ENCODE measurements at regions not wholly inside any gene's neighbourhood (a gene's known extent, or its start where the extent isn't known, plus 50 kb on each side); places are given as distances from the start of the nearest gene placed in this dataset.

- ATAC-seq (no peak), DNase-seq (ENCODE audit: low read depth, low spot score) (no peak)
- no peak for TF ChIP-seq ZBTB33 (IDR thresholded peaks at IDR 0.05; ENCODE audit: extremely low read depth, insufficient replicate concordance, low read length)
- no peak for TF ChIP-seq POLR2A (IDR thresholded peaks at IDR 0.05; ENCODE audit: borderline replicate concordance, extremely low read depth, insufficient read depth, insufficient read length)
- no peak for TF ChIP-seq ZFX (IDR thresholded peaks at IDR 0.05)
- no peak for TF ChIP-seq ATF3 (IDR thresholded peaks at IDR 0.05)
- TF ChIP-seq YY1 (IDR thresholded peaks at IDR 0.05; ENCODE audit: extremely low read depth, insufficient replicate concordance, low read depth, low read length): no peak
- no peak for TF ChIP-seq ZNF274 (IDR thresholded peaks at IDR 0.05; ENCODE audit: low read depth, low read length)
- no peak for TF ChIP-seq JUND (IDR thresholded peaks at IDR 0.05)
- no peak for TF ChIP-seq CEBPB (IDR thresholded peaks at IDR 0.05; ENCODE audit: low read depth)
- TF ChIP-seq EZH2phosphoT487 (IDR thresholded peaks at IDR 0.05; ENCODE audit: borderline replicate concordance): no peak
- no peak for TF ChIP-seq RAD21 (IDR thresholded peaks at IDR 0.05; ENCODE audit: low read depth)
- TF ChIP-seq, protein P1, sequence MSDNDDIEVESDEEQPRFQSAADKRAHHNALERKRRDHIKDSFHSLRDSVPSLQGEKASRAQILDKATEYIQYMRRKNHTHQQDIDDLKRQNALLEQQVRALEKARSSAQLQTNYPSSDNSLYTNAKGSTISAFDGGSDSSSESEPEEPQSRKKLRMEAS (IDR thresholded peaks at IDR 0.05): no peak
- TF ChIP-seq SRF (IDR thresholded peaks at IDR 0.05; ENCODE audit: low read depth): no peak
- TF ChIP-seq, protein P2, sequence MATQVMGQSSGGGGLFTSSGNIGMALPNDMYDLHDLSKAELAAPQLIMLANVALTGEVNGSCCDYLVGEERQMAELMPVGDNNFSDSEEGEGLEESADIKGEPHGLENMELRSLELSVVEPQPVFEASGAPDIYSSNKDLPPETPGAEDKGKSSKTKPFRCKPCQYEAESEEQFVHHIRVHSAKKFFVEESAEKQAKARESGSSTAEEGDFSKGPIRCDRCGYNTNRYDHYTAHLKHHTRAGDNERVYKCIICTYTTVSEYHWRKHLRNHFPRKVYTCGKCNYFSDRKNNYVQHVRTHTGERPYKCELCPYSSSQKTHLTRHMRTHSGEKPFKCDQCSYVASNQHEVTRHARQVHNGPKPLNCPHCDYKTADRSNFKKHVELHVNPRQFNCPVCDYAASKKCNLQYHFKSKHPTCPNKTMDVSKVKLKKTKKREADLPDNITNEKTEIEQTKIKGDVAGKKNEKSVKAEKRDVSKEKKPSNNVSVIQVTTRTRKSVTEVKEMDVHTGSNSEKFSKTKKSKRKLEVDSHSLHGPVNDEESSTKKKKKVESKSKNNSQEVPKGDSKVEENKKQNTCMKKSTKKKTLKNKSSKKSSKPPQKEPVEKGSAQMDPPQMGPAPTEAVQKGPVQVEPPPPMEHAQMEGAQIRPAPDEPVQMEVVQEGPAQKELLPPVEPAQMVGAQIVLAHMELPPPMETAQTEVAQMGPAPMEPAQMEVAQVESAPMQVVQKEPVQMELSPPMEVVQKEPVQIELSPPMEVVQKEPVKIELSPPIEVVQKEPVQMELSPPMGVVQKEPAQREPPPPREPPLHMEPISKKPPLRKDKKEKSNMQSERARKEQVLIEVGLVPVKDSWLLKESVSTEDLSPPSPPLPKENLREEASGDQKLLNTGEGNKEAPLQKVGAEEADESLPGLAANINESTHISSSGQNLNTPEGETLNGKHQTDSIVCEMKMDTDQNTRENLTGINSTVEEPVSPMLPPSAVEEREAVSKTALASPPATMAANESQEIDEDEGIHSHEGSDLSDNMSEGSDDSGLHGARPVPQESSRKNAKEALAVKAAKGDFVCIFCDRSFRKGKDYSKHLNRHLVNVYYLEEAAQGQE (IDR thresholded peaks at IDR 0.05; ENCODE audit: low read depth): no peak
- TF ChIP-seq TCF7L2 (IDR thresholded peaks at IDR 0.05; ENCODE audit: borderline replicate concordance, extremely low read depth, insufficient read depth, insufficient read length): no peak
- TF ChIP-seq EZH2 (IDR thresholded peaks at IDR 0.05): no peak
- TF ChIP-seq EGR1 (IDR thresholded peaks at IDR 0.05; ENCODE audit: low read depth): no peak
- no peak for TF ChIP-seq ELF1 (IDR thresholded peaks at IDR 0.05; ENCODE audit: borderline replicate concordance, low read depth)
- TF ChIP-seq SIN3A (IDR thresholded peaks at IDR 0.05; ENCODE audit: low read depth): no peak
- no peak for TF ChIP-seq SP1 (IDR thresholded peaks at IDR 0.05; ENCODE audit: low read depth)
- TF ChIP-seq, protein P3, sequence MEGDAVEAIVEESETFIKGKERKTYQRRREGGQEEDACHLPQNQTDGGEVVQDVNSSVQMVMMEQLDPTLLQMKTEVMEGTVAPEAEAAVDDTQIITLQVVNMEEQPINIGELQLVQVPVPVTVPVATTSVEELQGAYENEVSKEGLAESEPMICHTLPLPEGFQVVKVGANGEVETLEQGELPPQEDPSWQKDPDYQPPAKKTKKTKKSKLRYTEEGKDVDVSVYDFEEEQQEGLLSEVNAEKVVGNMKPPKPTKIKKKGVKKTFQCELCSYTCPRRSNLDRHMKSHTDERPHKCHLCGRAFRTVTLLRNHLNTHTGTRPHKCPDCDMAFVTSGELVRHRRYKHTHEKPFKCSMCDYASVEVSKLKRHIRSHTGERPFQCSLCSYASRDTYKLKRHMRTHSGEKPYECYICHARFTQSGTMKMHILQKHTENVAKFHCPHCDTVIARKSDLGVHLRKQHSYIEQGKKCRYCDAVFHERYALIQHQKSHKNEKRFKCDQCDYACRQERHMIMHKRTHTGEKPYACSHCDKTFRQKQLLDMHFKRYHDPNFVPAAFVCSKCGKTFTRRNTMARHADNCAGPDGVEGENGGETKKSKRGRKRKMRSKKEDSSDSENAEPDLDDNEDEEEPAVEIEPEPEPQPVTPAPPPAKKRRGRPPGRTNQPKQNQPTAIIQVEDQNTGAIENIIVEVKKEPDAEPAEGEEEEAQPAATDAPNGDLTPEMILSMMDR (IDR thresholded peaks at IDR 0.05 in 2 of 3, conservative IDR thresholded peaks at IDR 0.05 in 1 of 3; ENCODE audit: borderline replicate concordance in 1 of 3, insufficient read depth in 1 of 3, low read depth in 2 of 3, low read length in 2 of 3): no peak
- no peaks in the 10 kb centered on the region for H3K79me2 ChIP-seq (ENCODE audit: insufficient read depth, low read length)
- H3K9ac ChIP-seq (ENCODE audit: low read length): no peak overlapping the region
- ChIA-PET POLR2A (no interaction called here), CTCF (no interaction called here), RAD21 (ENCODE audit: low non-redundant PET in 1 of 2, low total read pairs in 2 of 2, uncharacterized antibody in 2 of 2, unreplicated experiment in 2 of 2) (no interaction called here)
- no peak overlapping the region for H3K4me3 ChIP-seq (replicated peaks in 1 of 2; ENCODE audit: low read depth in 1 of 2, low read length in 2 of 2)
- H3K9me3 ChIP-seq (ENCODE audit: control insufficient read depth in 1 of 2, insufficient read depth in 1 of 2, low read depth in 1 of 2, low read length in 2 of 2): no peaks in the 10 kb centered on the region
- no peaks in the 10 kb centered on the region for H3K27me3 ChIP-seq (ENCODE audit: insufficient read depth, low read length)
- no peaks in the 10 kb centered on the region for H3K9me2 ChIP-seq (ENCODE audit: insufficient read depth)
- H3K27ac ChIP-seq (ENCODE audit: low read depth, low read length): no peak overlapping the region
- no peak overlapping the region for H3K4me2 ChIP-seq (ENCODE audit: low read length)
- H2AFZ ChIP-seq (ENCODE audit: low read depth, low read length, poor library complexity, severe bottlenecking): no peak overlapping the region
- no peaks in the 10 kb centered on the region for H4K20me1 ChIP-seq (ENCODE audit: insufficient read depth)
- H3K36me3 ChIP-seq (ENCODE audit: control insufficient read depth in 1 of 2, insufficient read depth in 2 of 2, low read length in 2 of 2): no peaks in the 10 kb centered on the region
- intact Hi-C loops (cut with micrococcal nuclease): no loop called here
- H3K4me1 ChIP-seq (ENCODE audit: control insufficient read depth in 1 of 2, insufficient read depth in 2 of 2, low read length in 2 of 2): no peaks in the 10 kb centered on the region
- BruUV-seq (replicated peaks): no TSS peak
Measured at GRCh38 chr6:163647624-163648023, 233.1 kb downstream of the QKI start.
